ENCODE measurements at regions not wholly inside any gene's neighbourhood (a gene's known extent, or its start where the extent isn't known, plus 50 kb on each side); places are given as distances from the start of the nearest gene placed in this dataset.
"Not testable (repeated sequence)": the region's sequence is repeated elsewhere in the genome, so short reads cannot be mapped to it uniquely, and the experiment has no call there.

- Mint-ChIP-seq H3K4me1 (peaks cover 8 to 11% (median 8%) of the 10 kb centered on the region in 3 donors), H3K27ac (no peak overlapping the region), H3K9me3 (peaks cover 0 to 1% (median 0%) of the 10 kb centered on the region in 3 donors), H3K27me3 (peaks cover 1% of the 10 kb centered on the region), H3K4me3 (no peak overlapping the region), H3K36me3 (no peaks in the 10 kb centered on the region)
These were observed 86.0 kb upstream of the SMARCA2 start for GRCh38 chr9:1929134-1929533.

- Mint-ChIP-seq H3K4me1 (peaks cover 8 to 11% (median 8%) of the 10 kb centered on the region in 3 donors), H3K4me3 (peak overlapping the region in 3 of 4 donors; percentile 70 to 87 (median 73)), H3K27ac (peak overlapping the region in 1 of 3 donors; percentile 13), H3K27me3 (peaks cover 1% of the 10 kb centered on the region), H3K36me3 (no peaks in the 10 kb centered on the region), H3K9me3 (peaks cover 0 to 1% (median 0%) of the 10 kb centered on the region in 3 donors)
These were observed 85.4 kb upstream of the SMARCA2 start for GRCh38 chr9:1929722-1930244.

- peaks cover 8 to 11% (median 8%) of the 10 kb centered on the region in 3 donors for H3K4me1 Mint-ChIP-seq
- not testable (repeated sequence) for H3K9me3 Mint-ChIP-seq, H3K36me3 Mint-ChIP-seq, H3K27me3 Mint-ChIP-seq
- H3K4me3 Mint-ChIP-seq, result peak overlapping the region in 3 of 4 donors; percentile 70 to 87 (median 73)
- H3K27ac Mint-ChIP-seq, result peak overlapping the region in 1 of 3 donors; percentile 13
These were observed 84.9 kb upstream of the SMARCA2 start for GRCh38 chr9:1930245-1930736.

- H3K27me3 Mint-ChIP-seq, result no peaks in the 10 kb centered on the region
- no peak overlapping the region for H3K27ac Mint-ChIP-seq
- H3K4me1 Mint-ChIP-seq, result peaks cover 14 to 20% (median 19%) of the 10 kb centered on the region in 3 donors
- peaks cover 2% of the 10 kb centered on the region for H3K36me3 Mint-ChIP-seq
- no peak overlapping the region for H3K4me3 Mint-ChIP-seq
- H3K9me3 Mint-ChIP-seq, result no peaks in the 10 kb centered on the region
These were observed 77.0 kb upstream of the SMARCA2 start for GRCh38 chr9:1938135-1938534.

GRCh38 chr9:1938675-1939170, 76.4 kb upstream of the SMARCA2 start:
- Mint-ChIP-seq H3K4me1 (peaks cover 14 to 20% (median 19%) of the 10 kb centered on the region in 3 donors), H3K9me3 (no peaks in the 10 kb centered on the region), H3K4me3 (no peak overlapping the region), H3K27me3 (no peaks in the 10 kb centered on the region), H3K36me3 (peaks cover 2% of the 10 kb centered on the region), H3K27ac (peak overlapping the region in 1 of 3 donors; percentile 33)

- Mint-ChIP-seq H3K4me1 (peaks cover 14 to 20% (median 19%) of the 10 kb centered on the region in 3 donors), H3K27ac (peak overlapping the region in 1 of 3 donors; percentile 84), H3K27me3 (no peaks in the 10 kb centered on the region), H3K36me3 (peaks cover 2% of the 10 kb centered on the region), H3K9me3 (no peaks in the 10 kb centered on the region), H3K4me3 (peak overlapping the region in 1 of 4 donors; percentile 9)
These were observed 75.7 kb upstream of the SMARCA2 start for GRCh38 chr9:1939466-1939865.

GRCh38 chr9:1939926-1940368, 75.2 kb upstream of the SMARCA2 start:
- Mint-ChIP-seq H3K4me3 (peak overlapping the region in 2 of 4 donors; percentile 66 to 77), H3K27me3 (no peaks in the 10 kb centered on the region), H3K4me1 (peaks cover 14 to 20% (median 19%) of the 10 kb centered on the region in 3 donors), H3K9me3 (no peaks in the 10 kb centered on the region), H3K36me3 (peaks cover 2% of the 10 kb centered on the region), H3K27ac (peak overlapping the region in 1 of 3 donors; percentile 84)

GRCh38 chr9:1941989-1942388, 73.2 kb upstream of the SMARCA2 start:
- no peak overlapping the region for H3K4me3 Mint-ChIP-seq
- peaks cover 14 to 20% (median 19%) of the 10 kb centered on the region in 3 donors for H3K4me1 Mint-ChIP-seq
- no peak overlapping the region for H3K27ac Mint-ChIP-seq

GRCh38 chr9:1946526-1947283, 68.4 kb upstream of the SMARCA2 start:
- Mint-ChIP-seq H3K9me3 (peaks cover 0 to 6% (median 0%) of the 10 kb centered on the region in 3 donors), H3K4me3 (no peak overlapping the region), H3K27ac (no peak overlapping the region), H3K4me1 (no peaks in the 10 kb centered on the region), H3K36me3 (no peaks in the 10 kb centered on the region), H3K27me3 (peaks cover 1% of the 10 kb centered on the region)

More at GRCh38 chr9:1941989-1942388, 73.2 kb upstream of the SMARCA2 start:
- Mint-ChIP-seq H3K9me3 (peaks cover 0 to 6% (median 0%) of the 10 kb centered on the region in 3 donors), H3K27me3 (no peaks in the 10 kb centered on the region), H3K36me3 (no peaks in the 10 kb centered on the region)

GRCh38 chr9:1947438-1947837, 67.7 kb upstream of the SMARCA2 start:
- Mint-ChIP-seq H3K9me3 (peaks cover 0 to 6% (median 0%) of the 10 kb centered on the region in 3 donors), H3K4me1 (no peaks in the 10 kb centered on the region), H3K4me3 (no peak overlapping the region), H3K27ac (no peak overlapping the region), H3K36me3 (no peaks in the 10 kb centered on the region), H3K27me3 (peaks cover 1% of the 10 kb centered on the region)

- no peak overlapping the region for H3K4me3 Mint-ChIP-seq
- no peaks in the 10 kb centered on the region for H3K36me3 Mint-ChIP-seq
- H3K4me1 Mint-ChIP-seq, result no peaks in the 10 kb centered on the region
- H3K27me3 Mint-ChIP-seq, result peaks cover 1% of the 10 kb centered on the region
- H3K9me3 Mint-ChIP-seq, result peaks cover 0 to 6% (median 0%) of the 10 kb centered on the region in 3 donors
- H3K27ac Mint-ChIP-seq, result no peak overlapping the region
These were observed 66.6 kb upstream of the SMARCA2 start for GRCh38 chr9:1948541-1948940.

GRCh38 chr9:1951446-1951845, 63.7 kb upstream of the SMARCA2 start:
- Mint-ChIP-seq H3K4me3 (no peak overlapping the region), H3K27me3 (peaks cover 1% of the 10 kb centered on the region), H3K9me3 (no peaks in the 10 kb centered on the region), H3K4me1 (no peaks in the 10 kb centered on the region), H3K27ac (no peak overlapping the region), H3K36me3 (no peaks in the 10 kb centered on the region)

GRCh38 chr9:1952001-1952400, 63.1 kb upstream of the SMARCA2 start:
- Mint-ChIP-seq H3K27ac (no peak overlapping the region), H3K36me3 (no peaks in the 10 kb centered on the region), H3K27me3 (peaks cover 1% of the 10 kb centered on the region), H3K4me3 (no peak overlapping the region), H3K9me3 (no peaks in the 10 kb centered on the region), H3K4me1 (no peaks in the 10 kb centered on the region)

- no peaks in the 10 kb centered on the region for H3K27me3 Mint-ChIP-seq
- no peak overlapping the region for H3K27ac Mint-ChIP-seq
- H3K4me1 Mint-ChIP-seq, result no peaks in the 10 kb centered on the region
- H3K9me3 Mint-ChIP-seq, result no peaks in the 10 kb centered on the region
- no peaks in the 10 kb centered on the region for H3K36me3 Mint-ChIP-seq
- H3K4me3 Mint-ChIP-seq, result no peak overlapping the region
These were observed 60.9 kb upstream of the SMARCA2 start for GRCh38 chr9:1954238-1954637.

- no peaks in the 10 kb centered on the region for H3K9me3 Mint-ChIP-seq
- H3K27me3 Mint-ChIP-seq, result no peaks in the 10 kb centered on the region
- H3K4me3 Mint-ChIP-seq, result no peak overlapping the region
- no peaks in the 10 kb centered on the region for H3K4me1 Mint-ChIP-seq
- H3K36me3 Mint-ChIP-seq, result no peaks in the 10 kb centered on the region
- no peak overlapping the region for H3K27ac Mint-ChIP-seq
These were observed 58.2 kb upstream of the SMARCA2 start for GRCh38 chr9:1956958-1957357.
